HCT116 (cell line): ENCODE measurements at regions not wholly inside any gene's neighbourhood (a gene's known extent, or its start where the extent isn't known, plus 50 kb on each side); places are given as distances from the start of the nearest gene placed in this dataset.

Experiments
- ATAC-seq: fragments of 200-7000 bp; cut with Tn5 transposase; 2 replicates; pipeline ENCODE4 v1.9.1; 2020; ENCODE audit warnings: mild to moderate bottlenecking, moderate library complexity
- BruUV-seq: library from RNA; stranded (reverse); fragments of 400-500 nt; replicated peaks from 2 replicates; lab custom pipeline; 2021; lab: Mats Ljungman, UMichigan
- CTCF ChIA-PET: fragments of 300-600 bp; sonication (Branson Sonifier 250); formaldehyde crosslinking; loops from one replicate; lab custom pipeline; 2021; ENCODE audit warnings: antibody characterized with exemption; lab: Charles Lee
- POLR2A ChIA-PET: fragments of 300-600, 350-600 bp; sonication (Branson Sonifier 250); formaldehyde crosslinking; loops from one replicate; lab custom pipeline; 2021; ENCODE audit warnings: antibody characterized with exemption; lab: Charles Lee
- RAD21 ChIA-PET, 2 experiments: fragments of 300-600 bp; sonication (Branson Sonifier 250); formaldehyde crosslinking; loops; one replicate each; lab custom pipeline; 2023; ENCODE audit warnings: low total read pairs in 2 of 2; ENCODE audit not compliant: uncharacterized antibody in 2 of 2, unreplicated experiment in 2 of 2, low non-redundant PET in 1 of 2; lab: Charles Lee
- DNase-seq: peaks from one replicate; pipeline ENCODE4 v3.0.0-alpha.2; 2010; ENCODE audit warnings: low read depth, low spot score
- H2AFZ ChIP-seq: fragments of 200-600 bp; shearing (Covaris generic), sonication (generic); 2 replicates; pipeline ENCODE4 v1.6.1; 2017; ENCODE audit warnings: low read depth, mixed run types, mixed read lengths, antibody characterized with exemption, low read length; ENCODE audit not compliant: poor library complexity, severe bottlenecking
- H3K27ac ChIP-seq: 2 replicates; pipeline ENCODE4 v1.5.1; 2012; ENCODE audit warnings: low read depth, low read length
- H3K27me3 ChIP-seq: fragments of 200-600 bp; sonication (generic); 2 replicates; pipeline ENCODE4 v1.6.1; 2016; ENCODE audit warnings: mixed run types, low read length, mixed read lengths; ENCODE audit not compliant: insufficient read depth
- H3K36me3 ChIP-seq, 2 experiments: fragments of 200-500 bp in 1 of 2; fragments of 200-600 bp in 1 of 2; sonication (Bioruptor generic) in 1 of 2; sonication (generic) in 1 of 2; 2 replicates each; pipeline versions ENCODE4 v1.5.1 to v1.6.1; 2014 to 2016; ENCODE audit warnings: low read length in 2 of 2, inconsistent platforms in 1 of 2, mixed read lengths in 1 of 2, mixed run types in 1 of 2; ENCODE audit not compliant: insufficient read depth in 2 of 2, control insufficient read depth in 1 of 2
- H3K4me1 ChIP-seq, 2 experiments: fragments of 200-600 bp in 1 of 2; sonication (generic) in 1 of 2; 2 replicates each; pipeline versions ENCODE4 v1.5.1 to v1.6.1; 2012 to 2017; ENCODE audit warnings: low read length in 2 of 2, inconsistent platforms in 1 of 2, mild to moderate bottlenecking in 1 of 2, mixed read lengths in 1 of 2, mixed run types in 1 of 2, moderate library complexity in 1 of 2; ENCODE audit not compliant: insufficient read depth in 2 of 2, control insufficient read depth in 1 of 2
- H3K4me2 ChIP-seq: fragments of 200-600 bp; sonication (generic); 2 replicates; pipeline ENCODE4 v1.6.1; 2017; ENCODE audit warnings: mixed run types, low read length, mixed read lengths
- H3K4me3 ChIP-seq, 2 experiments: fragments of 200-600 bp in 1 of 2; sonication (generic) in 1 of 2; replicated peaks in 1 of 2; 2 replicates each; pipeline ENCODE4 v1.5.1; 2011 to 2016; ENCODE audit warnings: low read length in 2 of 2, control low read depth in 1 of 2, low read depth in 1 of 2, mild to moderate bottlenecking in 1 of 2, mixed read lengths in 1 of 2, mixed run types in 1 of 2
- H3K79me2 ChIP-seq: fragments of 200-600 bp; sonication (generic); 2 replicates; pipeline ENCODE4 v1.6.1; 2017; ENCODE audit warnings: mild to moderate bottlenecking, mixed run types, low read length, moderate library complexity, mixed read lengths; ENCODE audit not compliant: insufficient read depth
- H3K9ac ChIP-seq: fragments of 200-600 bp; sonication (generic); 2 replicates; pipeline ENCODE4 v1.6.1; 2016; ENCODE audit warnings: low read length, mixed read lengths
- H3K9me2 ChIP-seq: fragments of 200-600 bp; sonication (generic), shearing (Covaris generic); 2 replicates; pipeline ENCODE4 v1.6.1; 2017; ENCODE audit warnings: mixed run types, mild to moderate bottlenecking, moderate library complexity; ENCODE audit not compliant: insufficient read depth
- H3K9me3 ChIP-seq, 2 experiments: fragments of 200-500 bp in 1 of 2; fragments of 200-600 bp in 1 of 2; sonication (Bioruptor generic) in 1 of 2; sonication (generic) in 1 of 2; 2 replicates each; pipeline ENCODE4 v1.6.1; 2014 to 2017; ENCODE audit warnings: low read length in 2 of 2, mixed read lengths in 2 of 2, inconsistent platforms in 1 of 2, low read depth in 1 of 2, mild to moderate bottlenecking in 1 of 2, mixed run types in 1 of 2, moderate library complexity in 1 of 2; ENCODE audit not compliant: control insufficient read depth in 1 of 2, insufficient read depth in 1 of 2
- H4K20me1 ChIP-seq: fragments of 200-600 bp; sonication (generic), shearing (Covaris generic); 2 replicates; pipeline ENCODE4 v1.6.1; 2017; ENCODE audit warnings: mixed run types, mild to moderate bottlenecking, moderate library complexity; ENCODE audit not compliant: insufficient read depth
- CBX3 ChIP-seq: IDR thresholded peaks from 2 replicates; pipeline ENCODE4 v1.6.1; 2012; ENCODE audit warnings: low read depth
- SRF ChIP-seq: IDR thresholded peaks from 2 replicates; pipeline ENCODE4 v1.6.1; 2012; ENCODE audit warnings: low read depth
- ZBTB33 ChIP-seq: IDR thresholded peaks from 2 replicates; pipeline ENCODE4 v1.6.1; 2011; ENCODE audit warnings: mild to moderate bottlenecking, low read length, moderate library complexity; ENCODE audit not compliant: insufficient replicate concordance; ENCODE audit errors: extremely low read depth
- intact Hi-C: fragments of 100-400 bp; cut with micrococcal nuclease; formaldehyde crosslinking; loops from 2 replicates; pipeline ENCODE4 v1.10.0; 2022
- TF ChIP-seq, protein P1 (sequence below): IDR thresholded peaks from 2 replicates; pipeline ENCODE4 v1.6.1; 2012

DNA sequence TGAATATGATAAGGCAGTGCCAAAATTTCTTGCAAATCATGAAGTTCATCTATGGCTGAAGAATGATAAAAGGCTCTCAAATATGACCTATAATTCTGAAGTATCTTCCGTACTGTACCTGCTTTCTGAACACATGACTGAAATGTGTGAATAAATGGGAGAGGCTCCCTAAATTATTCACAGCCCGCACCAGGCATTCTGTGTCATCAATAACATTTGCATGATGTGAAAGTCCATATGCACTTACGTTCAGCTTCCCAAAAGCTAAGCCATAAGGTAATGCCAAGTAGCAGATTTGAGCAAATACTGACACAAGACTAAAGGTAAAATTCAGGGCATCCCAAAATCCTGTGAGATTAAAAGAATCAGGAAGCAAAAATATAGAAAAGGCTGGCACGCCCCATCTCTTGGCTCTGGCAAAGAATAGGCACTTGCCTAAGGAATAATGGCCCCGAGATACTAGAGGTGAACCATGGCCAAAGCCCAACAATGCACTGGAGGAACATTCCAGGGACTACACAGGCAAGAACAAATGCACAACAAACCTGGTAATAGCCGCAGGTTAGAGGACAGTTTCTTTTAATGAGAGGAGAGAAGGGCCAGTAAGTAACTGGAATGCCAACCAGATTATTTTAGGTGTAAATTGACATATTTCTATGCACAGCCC is 280.5 kb downstream of the IPMK start:
- Histone ChIP-seq H3K4me2 (no peak overlapping the region), H4K20me1 (no peaks in the 10 kb centered on the region), H3K79me2 (no peaks in the 10 kb centered on the region), H3K36me3 (no peaks in the 10 kb centered on the region), H3K4me1 (no peaks in the 10 kb centered on the region; a peak in 1 of 4 replicates), H3K9me2 (no peaks in the 10 kb centered on the region), H3K27me3 (no peaks in the 10 kb centered on the region), H3K27ac (no peak overlapping the region), H2AFZ (no peak overlapping the region), H3K9ac (no peak overlapping the region), H3K9me3 (no peaks in the 10 kb centered on the region), H3K4me3 (no peak overlapping the region)
- ChIA-PET RAD21 (no interaction called here), POLR2A (no interaction called here), CTCF (no interaction called here)
- ATAC-seq (no peak), DNase-seq (no peak)
- no TSS peak for BruUV-seq
- intact Hi-C loops = no loop called here
- no peak for TF ChIP-seq SRF

GRCh38 chr10:57986422-57986821 is 281.3 kb downstream of the IPMK start:
- H3K27me3 ChIP-seq = no peaks in the 10 kb centered on the region
- no peak overlapping the region for H3K4me2 ChIP-seq
- RAD21 ChIA-PET = no interaction called here
- no TSS peak for BruUV-seq
- no peaks in the 10 kb centered on the region for H3K9me3 ChIP-seq
- no peaks in the 10 kb centered on the region for H3K79me2 ChIP-seq
- TF ChIP-seq CBX3 (no peak), ZBTB33 (no peak)
- TF ChIP-seq, protein P1, sequence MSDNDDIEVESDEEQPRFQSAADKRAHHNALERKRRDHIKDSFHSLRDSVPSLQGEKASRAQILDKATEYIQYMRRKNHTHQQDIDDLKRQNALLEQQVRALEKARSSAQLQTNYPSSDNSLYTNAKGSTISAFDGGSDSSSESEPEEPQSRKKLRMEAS = no peak
- ATAC-seq = no peak
- no peak for DNase-seq
- H3K4me1 ChIP-seq = no peaks in the 10 kb centered on the region; a peak in 1 of 4 replicates
- H3K27ac ChIP-seq = no peak overlapping the region
- intact Hi-C loops = no loop called here
- CTCF ChIA-PET = no interaction called here
- no peaks in the 10 kb centered on the region for H4K20me1 ChIP-seq
- H3K36me3 ChIP-seq = no peaks in the 10 kb centered on the region
- H3K9me2 ChIP-seq = no peaks in the 10 kb centered on the region
- H3K9ac ChIP-seq = no peak overlapping the region
- H2AFZ ChIP-seq = no peak overlapping the region
- POLR2A ChIA-PET = no interaction called here
- no peak overlapping the region for H3K4me3 ChIP-seq
